Immature natural killer cell (primary cell): ENCODE measurements at regions not wholly inside any gene's neighbourhood (a gene's known extent, or its start where the extent isn't known, plus 50 kb on each side); places are given as distances from the start of the nearest gene placed in this dataset.

Experiments used
- DNase-seq, 3 donors: peaks; one replicate each; pipeline ENCODE4 v3.0.0; 2022; ENCODE audit warnings: mixed read lengths in 1 of 3
- H3K27ac Mint-ChIP-seq, 6 donors: one replicate each; pipeline ENCODE4 v1.8.0; 2020; ENCODE audit warnings: mixed read lengths in 6 of 6, mild to moderate bottlenecking in 5 of 6, inconsistent platforms in 4 of 6, moderate library complexity in 3 of 6
- H3K27me3 Mint-ChIP-seq, 3 donors: one replicate each; pipeline ENCODE4 v1.8.0; 2020 to 2021; ENCODE audit warnings: low read depth in 3 of 3, mild to moderate bottlenecking in 3 of 3, mixed read lengths in 3 of 3, moderate library complexity in 3 of 3, inconsistent platforms in 1 of 3
- H3K36me3 Mint-ChIP-seq, 3 donors: one replicate each; pipeline ENCODE4 v1.8.0; 2020; ENCODE audit warnings: mixed read lengths in 3 of 3, inconsistent platforms in 2 of 3, mild to moderate bottlenecking in 2 of 3
- H3K4me1 Mint-ChIP-seq, 2 donors: one replicate each; pipeline ENCODE4 v1.8.0; 2020; ENCODE audit warnings: inconsistent platforms in 2 of 2, mild to moderate bottlenecking in 2 of 2, mixed read lengths in 2 of 2, moderate library complexity in 1 of 2
- H3K4me3 Mint-ChIP-seq, 5 donors: one replicate each; pipeline ENCODE4 v1.8.0; 2020; ENCODE audit warnings: mild to moderate bottlenecking in 5 of 5, mixed read lengths in 5 of 5, inconsistent platforms in 3 of 5, moderate library complexity in 3 of 5
- H3K9me3 Mint-ChIP-seq, 6 donors: one replicate each; pipeline ENCODE4 v1.8.0; 2020; ENCODE audit warnings: mild to moderate bottlenecking in 6 of 6, mixed read lengths in 6 of 6, inconsistent platforms in 4 of 6, moderate library complexity in 3 of 6

- no peaks in the 10 kb centered on the region for H3K9me3 Mint-ChIP-seq
- H3K4me3 Mint-ChIP-seq: no peak overlapping the region
- no peak overlapping the region for H3K27ac Mint-ChIP-seq
Observed at GRCh38 chr1:207227131-207227630, 94.3 kb upstream of the CD55 start.

DNA sequence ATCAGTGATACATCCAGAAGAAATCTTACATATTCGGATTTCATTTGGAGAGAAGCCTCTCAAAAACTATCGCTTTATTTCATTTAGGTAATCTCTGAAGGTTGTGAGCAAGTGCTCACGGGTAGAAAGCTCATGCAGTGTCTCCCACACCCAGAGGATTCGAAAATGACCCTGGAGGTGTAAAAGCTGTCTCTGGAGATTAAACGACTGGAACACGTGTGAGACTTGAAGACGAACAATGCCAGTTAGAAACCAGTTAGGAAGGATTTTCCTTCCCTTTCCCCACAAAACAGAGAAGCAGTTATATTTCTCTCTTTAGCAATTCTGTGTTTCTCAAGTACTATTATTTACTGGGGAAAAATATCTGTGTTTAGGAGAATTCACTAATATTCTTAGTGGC, 92.5 kb upstream of the CD55 start:
- Mint-ChIP-seq H3K4me3 (no peak overlapping the region), H3K4me1 (no peaks in the 10 kb centered on the region), H3K36me3 (no peaks in the 10 kb centered on the region), H3K27me3 (peaks cover 0 to 7% (median 0%) of the 10 kb centered on the region in 3 donors), H3K27ac (no peak overlapping the region), H3K9me3 (no peaks in the 10 kb centered on the region)
- DNase-seq: no peak

More at GRCh38 chr1:207227131-207227630, 94.3 kb upstream of the CD55 start:
- DNase-seq: no peak
- Mint-ChIP-seq H3K4me1 (no peaks in the 10 kb centered on the region), H3K36me3 (no peaks in the 10 kb centered on the region), H3K27me3 (peaks cover 0 to 7% (median 0%) of the 10 kb centered on the region in 3 donors)

DNA sequence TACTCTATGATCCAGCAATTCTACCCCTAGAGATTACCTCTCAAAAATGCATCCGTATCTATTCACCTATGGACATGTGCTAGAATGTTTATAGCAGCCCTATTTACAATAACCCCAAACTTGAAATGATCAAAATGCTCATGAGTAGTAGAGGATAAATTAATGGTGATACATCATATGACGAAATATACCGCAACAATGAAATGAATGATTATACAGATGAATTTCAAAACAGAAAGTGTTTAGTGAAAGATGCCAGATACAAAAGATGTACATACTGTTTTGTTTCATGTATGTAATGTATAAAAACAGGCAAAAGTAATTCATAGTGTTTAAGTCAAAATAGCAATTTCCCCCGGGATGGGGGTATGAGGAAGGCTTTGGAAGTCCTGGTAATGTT, 91.0 kb upstream of the CD55 start:
- Mint-ChIP-seq H3K9me3 (no peaks in the 10 kb centered on the region), H3K4me3 (no peak overlapping the region), H3K36me3 (peaks cover 0 to 4% (median 0%) of the 10 kb centered on the region in 3 donors), H3K27me3 (peaks cover 0 to 6% (median 0%) of the 10 kb centered on the region in 3 donors), H3K27ac (no peak overlapping the region), H3K4me1 (no peaks in the 10 kb centered on the region)
- DNase-seq: no peak

- H3K36me3 Mint-ChIP-seq: peaks cover 0 to 4% (median 0%) of the 10 kb centered on the region in 3 donors
- H3K27ac Mint-ChIP-seq: no peak overlapping the region
- peaks cover 0 to 4% (median 4%) of the 10 kb centered on the region in 3 donors for H3K27me3 Mint-ChIP-seq
- no peak overlapping the region for H3K4me3 Mint-ChIP-seq
- DNase-seq: no peak
- H3K4me1 Mint-ChIP-seq: no peaks in the 10 kb centered on the region
- H3K9me3 Mint-ChIP-seq: no peaks in the 10 kb centered on the region
Observed at GRCh38 chr1:207234690-207235089, 86.8 kb upstream of the CD55 start.

DNA sequence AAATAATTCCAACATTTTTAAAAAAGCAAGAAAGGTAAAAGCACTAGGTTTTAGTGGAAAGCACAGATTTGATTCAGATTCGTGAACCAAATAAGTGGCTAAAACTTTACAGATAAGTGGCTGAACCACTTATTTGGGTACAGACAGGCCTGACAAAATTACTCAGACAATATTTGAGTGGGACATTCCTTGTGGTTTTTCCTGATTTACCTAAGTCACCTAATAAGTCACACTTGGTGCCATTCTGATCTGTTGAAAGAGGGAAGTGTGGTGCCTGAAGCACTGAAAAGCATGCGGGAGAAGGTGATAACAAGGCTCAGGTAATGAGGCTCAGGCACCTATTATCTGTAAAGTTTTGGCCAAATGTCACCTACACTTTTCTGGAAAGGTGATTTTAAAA, 81.6 kb upstream of the CD55 start:
- no peak for DNase-seq
- Mint-ChIP-seq H3K27me3 (peaks cover 4% of the 10 kb centered on the region in 3 donors), H3K9me3 (no peaks in the 10 kb centered on the region), H3K4me1 (no peaks in the 10 kb centered on the region), H3K36me3 (peaks cover 0 to 4% (median 0%) of the 10 kb centered on the region in 3 donors), H3K27ac (no peak overlapping the region), H3K4me3 (no peak overlapping the region)

- Mint-ChIP-seq H3K9me3 (no peaks in the 10 kb centered on the region), H3K27ac (no peak overlapping the region), H3K36me3 (no peaks in the 10 kb centered on the region), H3K4me3 (no peak overlapping the region), H3K4me1 (no peaks in the 10 kb centered on the region), H3K27me3 (peaks cover 3 to 4% (median 4%) of the 10 kb centered on the region in 3 donors)
- no peak for DNase-seq
Observed at GRCh38 chr1:207240325-207241101, 81.0 kb upstream of the CD55 start.

DNA sequence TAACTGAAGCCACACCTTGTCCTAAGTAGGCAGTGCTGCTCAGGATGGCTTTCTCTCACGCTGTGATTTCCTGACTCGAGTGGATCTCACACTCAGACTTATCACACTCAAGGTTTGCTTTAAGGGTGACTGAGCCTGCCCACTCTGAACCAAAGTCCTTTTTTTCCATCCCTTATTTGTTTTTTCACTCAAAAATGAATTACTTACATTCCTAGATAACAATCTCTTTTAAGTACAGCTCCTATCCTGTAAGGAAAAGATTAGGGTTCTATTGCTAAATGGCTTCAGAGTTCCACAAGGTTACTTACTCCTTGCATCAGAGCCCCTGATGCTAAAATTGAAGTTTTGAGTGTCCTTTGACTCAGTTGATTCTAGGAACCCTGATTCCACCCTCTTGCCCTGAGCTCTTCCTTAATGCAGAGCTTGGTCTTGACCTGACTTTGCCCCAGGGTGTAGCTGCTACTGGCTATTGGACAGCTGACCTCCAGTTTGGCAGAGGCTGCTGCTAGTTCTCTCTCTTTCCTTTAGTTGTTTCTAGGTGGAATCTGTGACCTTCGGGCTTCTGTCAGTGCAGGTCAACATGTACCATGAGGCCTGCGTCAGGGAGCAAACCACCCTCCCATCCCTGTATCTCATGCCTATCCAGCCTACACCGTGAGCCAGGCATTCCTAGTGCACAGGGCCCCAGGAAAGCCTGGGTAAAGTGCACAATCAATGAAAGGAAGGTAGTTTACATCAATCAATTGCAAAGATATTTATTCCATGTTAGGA, 80.1 kb upstream of the CD55 start:
- no peak for DNase-seq
- Mint-ChIP-seq H3K4me3 (no peak overlapping the region), H3K9me3 (no peaks in the 10 kb centered on the region), H3K27ac (no peak overlapping the region), H3K4me1 (no peaks in the 10 kb centered on the region), H3K36me3 (no peaks in the 10 kb centered on the region), H3K27me3 (peaks cover 0 to 4% (median 4%) of the 10 kb centered on the region in 3 donors)

DNA sequence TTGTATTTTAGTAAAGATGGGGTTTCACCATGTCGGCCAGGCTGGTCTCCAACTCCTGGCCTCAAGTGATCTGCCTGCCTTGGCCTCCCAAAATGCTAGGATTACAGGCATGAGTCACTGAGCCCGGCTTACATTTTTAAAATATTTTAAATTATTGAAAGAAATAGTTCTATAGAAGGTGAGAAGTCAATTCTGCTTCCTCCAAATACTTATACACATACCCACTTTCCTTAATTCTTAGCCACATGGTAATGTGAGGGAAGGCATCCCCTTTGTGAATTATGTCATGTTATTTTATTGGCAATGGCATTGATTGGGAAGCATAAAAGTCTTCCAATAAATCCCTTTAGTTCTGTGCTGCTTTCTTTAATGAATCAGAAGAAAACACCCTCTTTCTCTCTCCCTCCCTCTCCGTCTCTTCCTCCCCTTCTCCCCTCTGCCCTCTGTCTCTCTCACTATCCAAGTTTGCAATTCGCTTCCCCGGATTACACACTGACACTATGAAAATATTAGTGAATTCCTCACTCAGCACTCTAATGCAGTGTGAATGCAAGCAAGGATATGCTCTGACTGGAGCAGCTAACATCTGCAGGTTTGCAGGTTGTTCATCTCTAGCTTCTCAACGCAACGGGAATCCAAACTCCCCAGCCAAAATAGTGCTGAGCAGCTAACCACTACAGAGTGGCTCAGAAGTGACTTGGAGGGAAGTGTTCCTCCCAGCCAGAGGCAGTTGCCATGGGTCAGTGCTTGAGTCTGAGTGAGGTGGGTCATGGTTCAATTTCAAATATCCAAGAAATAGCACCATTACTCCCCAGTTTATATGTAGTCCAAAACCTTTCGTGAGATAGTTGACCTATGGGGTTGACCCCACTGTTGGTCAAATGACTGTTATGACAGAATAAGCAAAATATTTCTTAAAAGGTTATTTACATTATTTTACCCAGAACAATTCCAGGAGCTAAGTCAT, 77.8 kb upstream of the CD55 start:
- no peaks in the 10 kb centered on the region for H3K36me3 Mint-ChIP-seq
- DNase-seq: no peak
- no peaks in the 10 kb centered on the region for H3K4me1 Mint-ChIP-seq
- H3K4me3 Mint-ChIP-seq: no peak overlapping the region
- no peak overlapping the region for H3K27ac Mint-ChIP-seq
- H3K27me3 Mint-ChIP-seq: peaks cover 0 to 4% (median 0%) of the 10 kb centered on the region in 3 donors
- no peaks in the 10 kb centered on the region for H3K9me3 Mint-ChIP-seq

DNA sequence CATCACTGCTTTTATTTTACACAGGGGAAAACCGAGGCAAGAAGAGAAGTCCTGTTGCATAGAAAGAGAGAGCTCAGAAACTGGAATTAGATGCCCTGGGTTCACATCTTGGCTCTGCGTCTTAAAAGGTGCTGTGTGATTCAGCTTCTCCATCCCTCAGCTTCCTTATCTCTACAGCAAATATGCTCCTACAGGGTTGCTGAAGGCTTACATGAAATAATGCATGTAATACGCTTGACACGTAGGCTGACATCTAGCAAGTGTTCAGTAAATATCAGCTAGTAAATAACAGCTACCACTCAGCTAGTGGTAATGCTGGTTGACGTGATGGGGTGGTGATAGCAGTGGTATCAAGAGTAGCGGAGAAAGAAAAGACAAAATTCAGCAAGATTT, 77.1 kb upstream of the CD55 start:
- H3K27ac Mint-ChIP-seq: no peak overlapping the region
- H3K9me3 Mint-ChIP-seq: no peaks in the 10 kb centered on the region
- no peak overlapping the region for H3K4me3 Mint-ChIP-seq
- no peaks in the 10 kb centered on the region for H3K4me1 Mint-ChIP-seq
- H3K36me3 Mint-ChIP-seq: no peaks in the 10 kb centered on the region
- no peak for DNase-seq
- H3K27me3 Mint-ChIP-seq: peaks cover 0 to 5% (median 0%) of the 10 kb centered on the region in 3 donors

DNA sequence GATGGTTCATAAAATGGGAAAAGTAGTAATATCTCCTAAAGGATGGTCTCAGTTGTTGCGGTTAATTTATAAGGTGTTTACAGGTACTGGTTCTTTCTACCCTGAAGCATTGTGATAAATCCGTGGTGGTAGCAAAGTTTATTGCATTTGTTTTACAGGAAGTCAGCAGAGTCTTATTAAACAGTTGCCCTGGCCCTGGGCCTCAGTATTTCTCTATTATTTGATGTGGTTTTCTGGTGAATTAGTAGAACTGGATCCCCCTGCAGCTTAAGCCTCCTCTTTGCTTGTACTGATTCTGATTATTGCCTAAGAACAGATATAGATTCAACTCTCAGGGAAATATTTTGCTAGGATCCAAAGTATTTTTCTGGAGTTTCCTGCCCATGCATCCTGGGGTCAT, 76.4 kb upstream of the CD55 start:
- H3K27me3 Mint-ChIP-seq: peaks cover 0 to 5% (median 0%) of the 10 kb centered on the region in 3 donors
- H3K27ac Mint-ChIP-seq: no peak overlapping the region
- H3K4me3 Mint-ChIP-seq: no peak overlapping the region
- H3K36me3 Mint-ChIP-seq: no peaks in the 10 kb centered on the region
- no peak for DNase-seq
- H3K4me1 Mint-ChIP-seq: no peaks in the 10 kb centered on the region
- H3K9me3 Mint-ChIP-seq: no peaks in the 10 kb centered on the region

- no peak overlapping the region for H3K27ac Mint-ChIP-seq
- H3K36me3 Mint-ChIP-seq: no peaks in the 10 kb centered on the region
- no peak overlapping the region for H3K4me3 Mint-ChIP-seq
- H3K27me3 Mint-ChIP-seq: peaks cover 0 to 8% (median 0%) of the 10 kb centered on the region in 3 donors
- no peaks in the 10 kb centered on the region for H3K9me3 Mint-ChIP-seq
- no peak for DNase-seq
- no peaks in the 10 kb centered on the region for H3K4me1 Mint-ChIP-seq
Observed at GRCh38 chr1:207248544-207249198, 72.8 kb upstream of the CD55 start.

DNA sequence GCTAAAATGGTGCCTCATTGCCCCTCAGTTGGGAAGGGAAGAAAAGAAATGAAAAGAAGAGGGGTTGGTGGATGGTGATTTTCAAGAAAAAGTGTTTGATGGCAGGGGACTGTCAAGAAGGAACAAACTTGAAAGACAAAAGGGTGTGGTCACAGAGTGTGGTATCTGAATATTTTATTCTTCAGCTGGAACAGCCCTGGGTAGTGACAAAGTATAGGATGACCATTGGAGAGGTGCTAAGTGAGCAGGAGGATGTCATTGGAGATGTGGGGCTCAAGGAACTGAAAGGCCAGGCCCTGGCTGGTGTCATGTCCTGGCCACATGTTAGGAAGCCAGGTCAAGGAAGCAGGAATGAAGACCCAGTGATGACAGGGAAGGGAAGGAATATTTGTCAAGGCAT, 71.0 kb upstream of the CD55 start:
- H3K9me3 Mint-ChIP-seq: no peaks in the 10 kb centered on the region
- peaks cover 0 to 6% (median 5%) of the 10 kb centered on the region in 3 donors for H3K27me3 Mint-ChIP-seq
- H3K27ac Mint-ChIP-seq: peak overlapping the region in 1 of 6 donors; percentile 10
- H3K4me3 Mint-ChIP-seq: no peak overlapping the region
- no peaks in the 10 kb centered on the region for H3K4me1 Mint-ChIP-seq
- H3K36me3 Mint-ChIP-seq: no peaks in the 10 kb centered on the region
- DNase-seq: no peak

DNA sequence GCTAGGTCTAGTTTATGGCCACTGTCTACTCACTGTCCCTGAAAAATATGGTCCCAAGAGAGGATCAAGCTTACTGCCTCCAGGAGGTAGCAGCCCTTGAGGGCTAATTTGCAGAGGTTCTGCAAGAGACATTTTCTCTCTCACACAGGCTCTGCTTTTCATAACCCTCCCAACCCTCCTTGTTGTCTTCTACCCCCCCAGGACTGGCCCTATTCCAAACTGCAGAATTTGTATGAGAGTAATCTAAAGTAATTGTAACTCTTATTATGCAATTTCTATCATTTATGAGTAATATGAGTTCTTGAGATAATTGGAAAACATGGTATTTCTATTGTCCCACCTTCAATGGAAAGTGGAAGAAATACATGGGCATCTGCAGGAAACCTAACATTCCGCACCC, 70.4 kb upstream of the CD55 start:
- Mint-ChIP-seq H3K27ac (no peak overlapping the region), H3K9me3 (peaks cover 0 to 2% (median 0%) of the 10 kb centered on the region in 6 donors), H3K27me3 (peaks cover 1 to 7% (median 6%) of the 10 kb centered on the region in 3 donors), H3K4me3 (no peak overlapping the region), H3K4me1 (no peaks in the 10 kb centered on the region), H3K36me3 (no peaks in the 10 kb centered on the region)
- no peak for DNase-seq
